HCT116 (cell line): ENCODE measurements at regions not wholly inside any gene's neighbourhood (a gene's known extent, or its start where the extent isn't known, plus 50 kb on each side); places are given as distances from the start of the nearest gene placed in this dataset.

Source experiments
- ATAC-seq: fragments of 200-7000 bp; cut with Tn5 transposase; 2 replicates; pipeline ENCODE4 v1.9.1; 2020; ENCODE audit warnings: mild to moderate bottlenecking, moderate library complexity
- BruUV-seq: library from RNA; stranded (reverse); fragments of 400-500 nt; replicated peaks from 2 replicates; lab custom pipeline; 2021; lab: Mats Ljungman, UMichigan
- CTCF ChIA-PET: fragments of 300-600 bp; sonication (Branson Sonifier 250); formaldehyde crosslinking; loops from one replicate; lab custom pipeline; 2021; ENCODE audit warnings: antibody characterized with exemption; lab: Charles Lee
- POLR2A ChIA-PET: fragments of 300-600, 350-600 bp; sonication (Branson Sonifier 250); formaldehyde crosslinking; loops from one replicate; lab custom pipeline; 2021; ENCODE audit warnings: antibody characterized with exemption; lab: Charles Lee
- RAD21 ChIA-PET, 2 experiments: fragments of 300-600 bp; sonication (Branson Sonifier 250); formaldehyde crosslinking; loops; one replicate each; lab custom pipeline; 2023; ENCODE audit warnings: low total read pairs in 2 of 2; ENCODE audit not compliant: uncharacterized antibody in 2 of 2, unreplicated experiment in 2 of 2, low non-redundant PET in 1 of 2; lab: Charles Lee
- DNase-seq: peaks from one replicate; pipeline ENCODE4 v3.0.0-alpha.2; 2010; ENCODE audit warnings: low read depth, low spot score
- H2AFZ ChIP-seq: fragments of 200-600 bp; shearing (Covaris generic), sonication (generic); 2 replicates; pipeline ENCODE4 v1.6.1; 2017; ENCODE audit warnings: low read depth, mixed run types, mixed read lengths, antibody characterized with exemption, low read length; ENCODE audit not compliant: poor library complexity, severe bottlenecking
- H3K27ac ChIP-seq: 2 replicates; pipeline ENCODE4 v1.5.1; 2012; ENCODE audit warnings: low read depth, low read length
- H3K27me3 ChIP-seq: fragments of 200-600 bp; sonication (generic); 2 replicates; pipeline ENCODE4 v1.6.1; 2016; ENCODE audit warnings: mixed run types, low read length, mixed read lengths; ENCODE audit not compliant: insufficient read depth
- H3K36me3 ChIP-seq, 2 experiments: fragments of 200-500 bp in 1 of 2; fragments of 200-600 bp in 1 of 2; sonication (Bioruptor generic) in 1 of 2; sonication (generic) in 1 of 2; 2 replicates each; pipeline versions ENCODE4 v1.5.1 to v1.6.1; 2014 to 2016; ENCODE audit warnings: low read length in 2 of 2, inconsistent platforms in 1 of 2, mixed read lengths in 1 of 2, mixed run types in 1 of 2; ENCODE audit not compliant: insufficient read depth in 2 of 2, control insufficient read depth in 1 of 2
- H3K4me1 ChIP-seq, 2 experiments: fragments of 200-600 bp in 1 of 2; sonication (generic) in 1 of 2; 2 replicates each; pipeline versions ENCODE4 v1.5.1 to v1.6.1; 2012 to 2017; ENCODE audit warnings: low read length in 2 of 2, inconsistent platforms in 1 of 2, mild to moderate bottlenecking in 1 of 2, mixed read lengths in 1 of 2, mixed run types in 1 of 2, moderate library complexity in 1 of 2; ENCODE audit not compliant: insufficient read depth in 2 of 2, control insufficient read depth in 1 of 2
- H3K4me2 ChIP-seq: fragments of 200-600 bp; sonication (generic); 2 replicates; pipeline ENCODE4 v1.6.1; 2017; ENCODE audit warnings: mixed run types, low read length, mixed read lengths
- H3K4me3 ChIP-seq, 2 experiments: fragments of 200-600 bp in 1 of 2; sonication (generic) in 1 of 2; replicated peaks in 1 of 2; 2 replicates each; pipeline ENCODE4 v1.5.1; 2011 to 2016; ENCODE audit warnings: low read length in 2 of 2, control low read depth in 1 of 2, low read depth in 1 of 2, mild to moderate bottlenecking in 1 of 2, mixed read lengths in 1 of 2, mixed run types in 1 of 2
- H3K79me2 ChIP-seq: fragments of 200-600 bp; sonication (generic); 2 replicates; pipeline ENCODE4 v1.6.1; 2017; ENCODE audit warnings: mild to moderate bottlenecking, mixed run types, low read length, moderate library complexity, mixed read lengths; ENCODE audit not compliant: insufficient read depth
- H3K9ac ChIP-seq: fragments of 200-600 bp; sonication (generic); 2 replicates; pipeline ENCODE4 v1.6.1; 2016; ENCODE audit warnings: low read length, mixed read lengths
- H3K9me2 ChIP-seq: fragments of 200-600 bp; sonication (generic), shearing (Covaris generic); 2 replicates; pipeline ENCODE4 v1.6.1; 2017; ENCODE audit warnings: mixed run types, mild to moderate bottlenecking, moderate library complexity; ENCODE audit not compliant: insufficient read depth
- H3K9me3 ChIP-seq, 2 experiments: fragments of 200-500 bp in 1 of 2; fragments of 200-600 bp in 1 of 2; sonication (Bioruptor generic) in 1 of 2; sonication (generic) in 1 of 2; 2 replicates each; pipeline ENCODE4 v1.6.1; 2014 to 2017; ENCODE audit warnings: low read length in 2 of 2, mixed read lengths in 2 of 2, inconsistent platforms in 1 of 2, low read depth in 1 of 2, mild to moderate bottlenecking in 1 of 2, mixed run types in 1 of 2, moderate library complexity in 1 of 2; ENCODE audit not compliant: control insufficient read depth in 1 of 2, insufficient read depth in 1 of 2
- H4K20me1 ChIP-seq: fragments of 200-600 bp; sonication (generic), shearing (Covaris generic); 2 replicates; pipeline ENCODE4 v1.6.1; 2017; ENCODE audit warnings: mixed run types, mild to moderate bottlenecking, moderate library complexity; ENCODE audit not compliant: insufficient read depth
- ATF3 ChIP-seq: IDR thresholded peaks from 2 replicates; pipeline ENCODE4 v1.6.1; 2012
- CBX3 ChIP-seq: IDR thresholded peaks from 2 replicates; pipeline ENCODE4 v1.6.1; 2012; ENCODE audit warnings: low read depth
- CEBPB ChIP-seq: IDR thresholded peaks from 2 replicates; pipeline ENCODE4 v1.6.1; 2012; ENCODE audit warnings: low read depth
- CTCF ChIP-seq, 3 experiments: fragments of 200-600 bp in 1 of 3; sonication (generic) in 1 of 3; IDR thresholded peaks in 2 of 3; conservative IDR thresholded peaks in 1 of 3; 2 replicates each; pipeline ENCODE4 v1.5.1; 2012 to 2017; ENCODE audit warnings: low read depth in 2 of 3, low read length in 2 of 3, antibody characterized with exemption in 1 of 3, borderline replicate concordance in 1 of 3, control low read depth in 1 of 3, mild to moderate bottlenecking in 1 of 3, mixed read lengths in 1 of 3, mixed run types in 1 of 3, moderate library complexity in 1 of 3; ENCODE audit not compliant: insufficient read depth in 1 of 3
- ELF1 ChIP-seq: IDR thresholded peaks from 2 replicates; pipeline ENCODE4 v1.6.1; 2012; ENCODE audit warnings: low read depth, borderline replicate concordance
- EZH2 ChIP-seq: fragments of 200-600 bp; sonication (generic); IDR thresholded peaks from 2 replicates; pipeline ENCODE4 v1.6.1; 2017; ENCODE audit warnings: antibody characterized with exemption, mixed run types
- EZH2phosphoT487 ChIP-seq: fragments of 200-600 bp; IDR thresholded peaks from 2 replicates; pipeline ENCODE4 v1.6.1; 2018; ENCODE audit warnings: antibody characterized with exemption, borderline replicate concordance
- FOSL1 ChIP-seq: IDR thresholded peaks from 2 replicates; pipeline ENCODE4 v1.6.1; 2012; ENCODE audit warnings: low read depth
- JUND ChIP-seq: IDR thresholded peaks from 2 replicates; pipeline ENCODE4 v1.6.1; 2012
- MAX ChIP-seq: IDR thresholded peaks from 2 replicates; pipeline ENCODE4 v1.6.1; 2012
- POLR2A ChIP-seq: IDR thresholded peaks from 2 replicates; pipeline ENCODE4 v1.7.0; 2011; ENCODE audit warnings: borderline replicate concordance; ENCODE audit not compliant: insufficient read depth, insufficient read length; ENCODE audit errors: extremely low read depth
- POLR2AphosphoS5 ChIP-seq: IDR thresholded peaks from 2 replicates; pipeline ENCODE4 v1.6.1; 2011; ENCODE audit warnings: mild to moderate bottlenecking, low read depth, low read length, moderate library complexity
- RAD21 ChIP-seq: IDR thresholded peaks from 2 replicates; pipeline ENCODE4 v1.6.1; 2012; ENCODE audit warnings: low read depth, mild to moderate bottlenecking
- REST ChIP-seq: IDR thresholded peaks from 2 replicates; pipeline ENCODE4 v1.6.1; 2012; ENCODE audit warnings: low read depth
- SP1 ChIP-seq: IDR thresholded peaks from 2 replicates; pipeline ENCODE4 v1.6.1; 2012; ENCODE audit warnings: low read depth
- SRF ChIP-seq: IDR thresholded peaks from 2 replicates; pipeline ENCODE4 v1.6.1; 2012; ENCODE audit warnings: low read depth
- YY1 ChIP-seq: IDR thresholded peaks from 2 replicates; pipeline ENCODE4 v1.6.1; 2011; ENCODE audit warnings: low read length, low read depth, moderate library complexity, mild to moderate bottlenecking; ENCODE audit not compliant: insufficient replicate concordance; ENCODE audit errors: extremely low read depth
- ZBTB33 ChIP-seq: IDR thresholded peaks from 2 replicates; pipeline ENCODE4 v1.6.1; 2011; ENCODE audit warnings: mild to moderate bottlenecking, low read length, moderate library complexity; ENCODE audit not compliant: insufficient replicate concordance; ENCODE audit errors: extremely low read depth
- ZFX ChIP-seq: fragments of 450-650 bp; IDR thresholded peaks from 2 replicates; pipeline ENCODE4 v1.6.1; 2017
- ZNF274 ChIP-seq: fragments of 200-500 bp; sonication (Bioruptor generic); IDR thresholded peaks from 2 replicates; pipeline ENCODE4 v1.6.1; 2014; ENCODE audit warnings: mild to moderate bottlenecking, low read depth, low read length, inconsistent platforms
- intact Hi-C: fragments of 100-400 bp; cut with micrococcal nuclease; formaldehyde crosslinking; loops from 2 replicates; pipeline ENCODE4 v1.10.0; 2022

GRCh38 chr10:64011912-64012714 lies 490.9 kb downstream of the REEP3 start:
- H3K4me1 ChIP-seq: no peaks in the 10 kb centered on the region
- POLR2A ChIA-PET: no interaction called here
- H3K27ac ChIP-seq: no peak overlapping the region
- no peak overlapping the region for H3K4me3 ChIP-seq
- CTCF ChIA-PET: interaction anchor here (0.9 to 1.0 kb wide), 2 partner anchors 35 to 145 kb away, joined by 3 to 4 read pairs; no protein-coding TSS in a partner anchor
- DNase-seq: no peak
- H3K9me2 ChIP-seq: no peaks in the 10 kb centered on the region
- H3K9me3 ChIP-seq: no peaks in the 10 kb centered on the region
- H3K9ac ChIP-seq: no peak overlapping the region
- H3K27me3 ChIP-seq: no peaks in the 10 kb centered on the region
- no peak overlapping the region for H3K4me2 ChIP-seq
- no peak for ATAC-seq
- no peaks in the 10 kb centered on the region for H3K36me3 ChIP-seq
- no peaks in the 10 kb centered on the region for H3K79me2 ChIP-seq
- no peak overlapping the region for H2AFZ ChIP-seq
- BruUV-seq: no TSS peak
- no peaks in the 10 kb centered on the region for H4K20me1 ChIP-seq
- TF ChIP-seq ZFX (no peak), ELF1 (no peak), SRF (no peak), CTCF (IDR thresholded peaks at IDR 0.05 in 2 of 3, conservative IDR thresholded peaks at IDR 0.05 in 1 of 3; ENCODE audit: borderline replicate concordance in 1 of 3, insufficient read depth in 1 of 3, low read depth in 2 of 3, low read length in 2 of 3) (no peak), POLR2A (no peak), CBX3 (no peak), EZH2 (no peak), FOSL1 (no peak), SP1 (no peak), JUND (no peak), CEBPB (no peak), POLR2AphosphoS5 (no peak), ZBTB33 (no peak), MAX (no peak), ATF3 (no peak), RAD21 (no peak), YY1 (no peak), ZNF274 (no peak), EZH2phosphoT487 (no peak), REST (no peak)
- RAD21 ChIA-PET: no interaction called here
- intact Hi-C loops: no loop called here
